ENCODE measurements at regions not wholly inside any gene's neighbourhood (a gene's known extent, or its start where the extent isn't known, plus 50 kb on each side); places are given as distances from the start of the nearest gene placed in this dataset.

DNA sequence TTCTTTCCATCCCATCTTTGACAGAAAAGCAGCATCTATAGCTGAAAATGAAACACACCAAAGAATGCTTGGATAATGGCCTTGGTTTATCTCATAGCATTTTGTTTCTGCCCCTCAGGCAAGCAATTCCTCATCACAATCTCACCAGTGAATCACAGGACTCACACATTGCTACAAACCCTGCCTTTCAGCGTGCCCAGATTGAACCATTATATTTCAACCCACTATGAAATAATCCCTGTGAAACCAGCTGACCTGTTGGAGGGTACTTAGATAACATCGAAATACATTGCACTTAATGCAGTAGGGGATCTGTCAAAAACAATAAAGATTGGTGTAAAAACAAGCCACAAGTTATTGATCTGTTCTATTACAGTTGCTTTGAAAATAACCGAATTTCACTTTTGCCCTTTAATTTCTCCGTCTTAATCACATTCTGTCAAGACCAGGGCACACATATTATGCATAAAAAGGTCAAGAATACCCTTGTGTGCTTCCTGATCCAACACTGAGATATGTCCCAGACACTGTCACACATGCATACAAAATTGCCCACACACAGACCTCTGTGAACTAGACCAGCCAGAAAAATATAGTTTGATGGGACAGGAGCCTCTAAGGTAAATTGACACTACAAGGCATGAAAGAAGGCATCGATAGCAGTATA is 839.8 kb downstream of the NTRK3 start:
- Histone ChIP-seq H3K9ac (ENCODE audit: low read depth, low read length) (no peak overlapping the region), H3K27ac (ENCODE audit: insufficient read depth, low read length) (no peak overlapping the region), H2BK5ac (ENCODE audit: low read depth, low read length, poor library complexity, severe bottlenecking) (no peak overlapping the region), H4K8ac (ENCODE audit: low read depth in 2 of 2, low read length in 2 of 2) (no peak overlapping the region), H2AFZ (replicated peaks; ENCODE audit: low read length, poor library complexity) (no peak overlapping the region), H3K79me1 (ENCODE audit: low read depth in 1 of 2, low read length in 2 of 2) (no peaks in the 10 kb centered on the region), H3K14ac (replicated peaks; ENCODE audit: low read depth, low read length) (no peak overlapping the region), H3K56ac (ENCODE audit: extremely low read depth, insufficient read depth, low read length) (no peak overlapping the region), H3K36me3 (ENCODE audit: control insufficient read depth, insufficient read depth, low read length) (no peaks in the 10 kb centered on the region), H3K4me1 (ENCODE audit: control insufficient read depth, insufficient read depth, low read length) (no peaks in the 10 kb centered on the region), H2BK20ac (ENCODE audit: low read depth, low read length) (no peak overlapping the region), H3K4me3 (ENCODE audit: insufficient read depth, low read depth, low read length) (no peak overlapping the region), H4K20me1 (ENCODE audit: insufficient read depth, low read length) (no peaks in the 10 kb centered on the region), H3K9me3 (ENCODE audit: control insufficient read depth, insufficient read depth, low read length) (peaks cover under 1% of the 10 kb centered on the region; the same call in 1 of the 2 replicates), H4K5ac (ENCODE audit: low read depth, low read length) (no peak overlapping the region), H2BK15ac (ENCODE audit: low read depth, low read length) (no peak overlapping the region), H3K9me1 (ENCODE audit: insufficient read depth, low read length) (no peaks in the 10 kb centered on the region), H2BK120ac (ENCODE audit: low read depth, low read length) (no peak overlapping the region), H2AK5ac (ENCODE audit: low read depth, low read length) (no peak overlapping the region), H3K18ac (ENCODE audit: low read depth, low read length) (no peak overlapping the region), H4K91ac (ENCODE audit: insufficient read depth, low read depth, low read length) (no peak overlapping the region), H3K23ac (ENCODE audit: low read depth, low read length) (no peak overlapping the region), H3K4ac (ENCODE audit: low read depth, low read length) (no peak overlapping the region), H3K27me3 (ENCODE audit: control insufficient read depth, insufficient read depth, low read length) (no peaks in the 10 kb centered on the region), H2AK9ac (replicated peaks; ENCODE audit: low read depth, low read length, poor library complexity) (no peak overlapping the region), H3K4me2 (ENCODE audit: low read depth, low read length) (no peak overlapping the region)
- ATAC-seq (ENCODE audit: low read depth) (no peak), DNase-seq (no peak)
- in situ Hi-C loops (cut with MboI; ENCODE audit: low sequenced_read_pairs) (no loop called here), dilution Hi-C loops (cut with HindIII; ENCODE audit: low sequenced_read_pairs, unreplicated experiment) (no loop called here), intact Hi-C loops (cut with micrococcal nuclease) (no loop called here)
- TF ChIP-seq NFE2L2 (IDR thresholded peaks at IDR 0.05; ENCODE audit: low read depth, low read length) = no peak
- TF ChIP-seq FOS (IDR thresholded peaks at IDR 0.05; ENCODE audit: low read depth, low read length) = no peak
- no peak for TF ChIP-seq MAZ (IDR thresholded peaks at IDR 0.05; ENCODE audit: borderline replicate concordance, low read depth, low read length)
- TF ChIP-seq SMC3 (IDR thresholded peaks at IDR 0.05; ENCODE audit: low read depth, low read length) = no peak
- no peak for TF ChIP-seq MXI1 (IDR thresholded peaks at IDR 0.05; ENCODE audit: borderline replicate concordance, low read depth, low read length)
- TF ChIP-seq, protein P1, sequence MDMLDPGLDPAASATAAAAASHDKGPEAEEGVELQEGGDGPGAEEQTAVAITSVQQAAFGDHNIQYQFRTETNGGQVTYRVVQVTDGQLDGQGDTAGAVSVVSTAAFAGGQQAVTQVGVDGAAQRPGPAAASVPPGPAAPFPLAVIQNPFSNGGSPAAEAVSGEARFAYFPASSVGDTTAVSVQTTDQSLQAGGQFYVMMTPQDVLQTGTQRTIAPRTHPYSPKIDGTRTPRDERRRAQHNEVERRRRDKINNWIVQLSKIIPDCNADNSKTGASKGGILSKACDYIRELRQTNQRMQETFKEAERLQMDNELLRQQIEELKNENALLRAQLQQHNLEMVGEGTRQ (IDR thresholded peaks at IDR 0.05; ENCODE audit: low read depth, low read length) = no peak
- no peak for TF ChIP-seq RFX5 (IDR thresholded peaks at IDR 0.05; ENCODE audit: low read depth, low read length)
- no peak for TF ChIP-seq RAD21 (IDR thresholded peaks at IDR 0.05; ENCODE audit: low read length)
- TF ChIP-seq RCOR1 (IDR thresholded peaks at IDR 0.05; ENCODE audit: insufficient replicate concordance, low read length) = no peak
- TF ChIP-seq, protein P2, sequence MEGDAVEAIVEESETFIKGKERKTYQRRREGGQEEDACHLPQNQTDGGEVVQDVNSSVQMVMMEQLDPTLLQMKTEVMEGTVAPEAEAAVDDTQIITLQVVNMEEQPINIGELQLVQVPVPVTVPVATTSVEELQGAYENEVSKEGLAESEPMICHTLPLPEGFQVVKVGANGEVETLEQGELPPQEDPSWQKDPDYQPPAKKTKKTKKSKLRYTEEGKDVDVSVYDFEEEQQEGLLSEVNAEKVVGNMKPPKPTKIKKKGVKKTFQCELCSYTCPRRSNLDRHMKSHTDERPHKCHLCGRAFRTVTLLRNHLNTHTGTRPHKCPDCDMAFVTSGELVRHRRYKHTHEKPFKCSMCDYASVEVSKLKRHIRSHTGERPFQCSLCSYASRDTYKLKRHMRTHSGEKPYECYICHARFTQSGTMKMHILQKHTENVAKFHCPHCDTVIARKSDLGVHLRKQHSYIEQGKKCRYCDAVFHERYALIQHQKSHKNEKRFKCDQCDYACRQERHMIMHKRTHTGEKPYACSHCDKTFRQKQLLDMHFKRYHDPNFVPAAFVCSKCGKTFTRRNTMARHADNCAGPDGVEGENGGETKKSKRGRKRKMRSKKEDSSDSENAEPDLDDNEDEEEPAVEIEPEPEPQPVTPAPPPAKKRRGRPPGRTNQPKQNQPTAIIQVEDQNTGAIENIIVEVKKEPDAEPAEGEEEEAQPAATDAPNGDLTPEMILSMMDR (conservative IDR thresholded peaks at IDR 0.05; ENCODE audit: low read depth, low read length) = no peak
- TF ChIP-seq MAFK (IDR thresholded peaks at IDR 0.05; ENCODE audit: low read depth, low read length) = no peak
- TF ChIP-seq CHD1 (IDR thresholded peaks at IDR 0.05; ENCODE audit: low read depth, low read length) = no peak
- TF ChIP-seq, protein P3, sequence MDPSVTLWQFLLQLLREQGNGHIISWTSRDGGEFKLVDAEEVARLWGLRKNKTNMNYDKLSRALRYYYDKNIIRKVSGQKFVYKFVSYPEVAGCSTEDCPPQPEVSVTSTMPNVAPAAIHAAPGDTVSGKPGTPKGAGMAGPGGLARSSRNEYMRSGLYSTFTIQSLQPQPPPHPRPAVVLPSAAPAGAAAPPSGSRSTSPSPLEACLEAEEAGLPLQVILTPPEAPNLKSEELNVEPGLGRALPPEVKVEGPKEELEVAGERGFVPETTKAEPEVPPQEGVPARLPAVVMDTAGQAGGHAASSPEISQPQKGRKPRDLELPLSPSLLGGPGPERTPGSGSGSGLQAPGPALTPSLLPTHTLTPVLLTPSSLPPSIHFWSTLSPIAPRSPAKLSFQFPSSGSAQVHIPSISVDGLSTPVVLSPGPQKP (IDR thresholded peaks at IDR 0.05; ENCODE audit: borderline replicate concordance, low read depth, low read length) = no peak
- no peak for TF ChIP-seq POLR2A (IDR thresholded peaks at IDR 0.05; ENCODE audit: low read depth, low read length)
- TF ChIP-seq CEBPB (IDR thresholded peaks at IDR 0.05; ENCODE audit: low read depth, low read length) = no peak
- no peak for TF ChIP-seq BHLHE40 (IDR thresholded peaks at IDR 0.05; ENCODE audit: low read depth, low read length)
- no CpG with 5 or more reads among the region's 5 CpGs for WGBS, 2 experiments (ENCODE audit: extremely low coverage in 2 of 2, insufficient read length in 1 of 2)
- ChIA-PET CTCF (interaction anchor here (0.6 kb wide), 1 partner anchor 764 kb away, joined by 4 read pairs; no protein-coding TSS in a partner anchor), POLR2A (ENCODE audit: unreplicated experiment) (no interaction called here)
- no TSS peak for BruUV-seq (replicated peaks)
